ENCODE measurements at regions not wholly inside any gene's neighbourhood (a gene's known extent, or its start where the extent isn't known, plus 50 kb on each side); places are given as distances from the start of the nearest gene placed in this dataset.

GRCh38 chr2:194128810-194129209 lies 1528.2 kb upstream of the SLC39A10 start:
- H3K27me3 ChIP-seq (ENCODE audit: insufficient read depth, low read length), result no peaks in the 10 kb centered on the region
- H2AFZ ChIP-seq (ENCODE audit: low read length), result no peak overlapping the region
- H3K79me2 ChIP-seq (ENCODE audit: insufficient read depth, low read length), result no peaks in the 10 kb centered on the region
- H3K4me3 ChIP-seq (ENCODE audit: insufficient read depth, low read length), result no peak overlapping the region
- no peaks in the 10 kb centered on the region for H3K4me1 ChIP-seq (ENCODE audit: insufficient read depth, low read length)
- no peak overlapping the region for H3K4me2 ChIP-seq (ENCODE audit: insufficient read depth, low read length)
- peaks cover 3% of the 10 kb centered on the region for H3K9me3 ChIP-seq (ENCODE audit: low read depth, low read length)
- no peak overlapping the region for H3K27ac ChIP-seq (ENCODE audit: low read depth, low read length)
- no peaks in the 10 kb centered on the region for H4K20me1 ChIP-seq (ENCODE audit: insufficient read depth, low read length)
- H3K36me3 ChIP-seq (ENCODE audit: insufficient read depth, low read length), result no peaks in the 10 kb centered on the region
- no peak for DNase-seq (ENCODE audit: insufficient read length, low spot score, missing footprints)
- TF ChIP-seq, protein P1, sequence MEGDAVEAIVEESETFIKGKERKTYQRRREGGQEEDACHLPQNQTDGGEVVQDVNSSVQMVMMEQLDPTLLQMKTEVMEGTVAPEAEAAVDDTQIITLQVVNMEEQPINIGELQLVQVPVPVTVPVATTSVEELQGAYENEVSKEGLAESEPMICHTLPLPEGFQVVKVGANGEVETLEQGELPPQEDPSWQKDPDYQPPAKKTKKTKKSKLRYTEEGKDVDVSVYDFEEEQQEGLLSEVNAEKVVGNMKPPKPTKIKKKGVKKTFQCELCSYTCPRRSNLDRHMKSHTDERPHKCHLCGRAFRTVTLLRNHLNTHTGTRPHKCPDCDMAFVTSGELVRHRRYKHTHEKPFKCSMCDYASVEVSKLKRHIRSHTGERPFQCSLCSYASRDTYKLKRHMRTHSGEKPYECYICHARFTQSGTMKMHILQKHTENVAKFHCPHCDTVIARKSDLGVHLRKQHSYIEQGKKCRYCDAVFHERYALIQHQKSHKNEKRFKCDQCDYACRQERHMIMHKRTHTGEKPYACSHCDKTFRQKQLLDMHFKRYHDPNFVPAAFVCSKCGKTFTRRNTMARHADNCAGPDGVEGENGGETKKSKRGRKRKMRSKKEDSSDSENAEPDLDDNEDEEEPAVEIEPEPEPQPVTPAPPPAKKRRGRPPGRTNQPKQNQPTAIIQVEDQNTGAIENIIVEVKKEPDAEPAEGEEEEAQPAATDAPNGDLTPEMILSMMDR (IDR thresholded peaks at IDR 0.05; ENCODE audit: extremely low read depth, low read depth, low read length), result no peak

DNA sequence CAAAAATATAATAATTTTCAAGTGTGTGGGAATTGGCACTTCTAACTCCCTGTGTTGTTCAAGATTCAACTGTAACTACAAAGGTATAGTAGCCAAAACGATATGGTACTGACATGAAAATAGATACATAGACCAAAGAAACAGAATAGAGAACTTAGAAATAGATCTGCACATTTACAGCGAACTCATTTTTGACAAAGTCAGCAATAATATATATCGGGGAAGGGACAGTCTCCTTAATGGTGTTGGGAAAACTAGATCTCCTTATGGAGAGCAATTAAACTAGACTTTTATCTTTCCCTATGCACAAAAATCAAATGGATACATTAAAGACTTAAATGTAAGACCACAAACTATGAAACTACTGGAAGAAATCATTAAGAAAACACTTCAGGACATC lies 1530.6 kb upstream of the SLC39A10 start:
- DNase-seq (ENCODE audit: insufficient read length, low spot score, missing footprints), result no peak
- TF ChIP-seq, protein P1 (IDR thresholded peaks at IDR 0.05; ENCODE audit: extremely low read depth, low read depth, low read length), result no peak
- no peak overlapping the region for H3K4me2 ChIP-seq (ENCODE audit: insufficient read depth, low read length)

GRCh38 chr2:194116861-194117260 lies 1540.2 kb upstream of the SLC39A10 start:
- H2AFZ ChIP-seq (ENCODE audit: low read length), result no peak overlapping the region
- TF ChIP-seq, protein P1 (IDR thresholded peaks at IDR 0.05; ENCODE audit: extremely low read depth, low read depth, low read length), result no peak
- H4K20me1 ChIP-seq (ENCODE audit: insufficient read depth, low read length), result no peaks in the 10 kb centered on the region
- H3K27me3 ChIP-seq (ENCODE audit: insufficient read depth, low read length), result no peaks in the 10 kb centered on the region
- H3K4me2 ChIP-seq (ENCODE audit: insufficient read depth, low read length), result no peak overlapping the region
- H3K4me1 ChIP-seq (ENCODE audit: insufficient read depth, low read length), result no peaks in the 10 kb centered on the region
- no peaks in the 10 kb centered on the region for H3K36me3 ChIP-seq (ENCODE audit: insufficient read depth, low read length)
- no peak overlapping the region for H3K4me3 ChIP-seq (ENCODE audit: insufficient read depth, low read length)
- no peaks in the 10 kb centered on the region for H3K9me3 ChIP-seq (ENCODE audit: low read depth, low read length)
- no peak overlapping the region for H3K27ac ChIP-seq (ENCODE audit: low read depth, low read length)
- no peaks in the 10 kb centered on the region for H3K79me2 ChIP-seq (ENCODE audit: insufficient read depth, low read length)
- no peak for DNase-seq (ENCODE audit: insufficient read length, low spot score, missing footprints)

More for the DNA sequence above, 1530.6 kb upstream of the SLC39A10 start:
- H3K27ac ChIP-seq (ENCODE audit: low read depth, low read length), result no peak overlapping the region
- no peak overlapping the region for H3K4me3 ChIP-seq (ENCODE audit: insufficient read depth, low read length)
- H3K27me3 ChIP-seq (ENCODE audit: insufficient read depth, low read length), result no peaks in the 10 kb centered on the region
- H4K20me1 ChIP-seq (ENCODE audit: insufficient read depth, low read length), result no peaks in the 10 kb centered on the region
- H2AFZ ChIP-seq (ENCODE audit: low read length), result no peak overlapping the region
- H3K36me3 ChIP-seq (ENCODE audit: insufficient read depth, low read length), result no peaks in the 10 kb centered on the region
- H3K79me2 ChIP-seq (ENCODE audit: insufficient read depth, low read length), result no peaks in the 10 kb centered on the region
- H3K4me1 ChIP-seq (ENCODE audit: insufficient read depth, low read length), result no peaks in the 10 kb centered on the region
- H3K9me3 ChIP-seq (ENCODE audit: low read depth, low read length), result peaks cover 3% of the 10 kb centered on the region

- no peaks in the 10 kb centered on the region for H3K4me1 ChIP-seq (ENCODE audit: insufficient read depth, low read length)
- no peak overlapping the region for H2AFZ ChIP-seq (ENCODE audit: low read length)
- H3K27ac ChIP-seq (ENCODE audit: low read depth, low read length), result no peak overlapping the region
- TF ChIP-seq, protein P1 (IDR thresholded peaks at IDR 0.05; ENCODE audit: extremely low read depth, low read depth, low read length), result no peak
- H4K20me1 ChIP-seq (ENCODE audit: insufficient read depth, low read length), result no peaks in the 10 kb centered on the region
- no peak overlapping the region for H3K4me2 ChIP-seq (ENCODE audit: insufficient read depth, low read length)
- H3K9me3 ChIP-seq (ENCODE audit: low read depth, low read length), result no peaks in the 10 kb centered on the region
- H3K27me3 ChIP-seq (ENCODE audit: insufficient read depth, low read length), result no peaks in the 10 kb centered on the region
- no peaks in the 10 kb centered on the region for H3K36me3 ChIP-seq (ENCODE audit: insufficient read depth, low read length)
- no peak for DNase-seq (ENCODE audit: insufficient read length, low spot score, missing footprints)
- H3K79me2 ChIP-seq (ENCODE audit: insufficient read depth, low read length), result no peaks in the 10 kb centered on the region
- H3K4me3 ChIP-seq (ENCODE audit: insufficient read depth, low read length), result no peak overlapping the region
Observed at GRCh38 chr2:194105358-194105757, 1551.7 kb upstream of the SLC39A10 start.

All from osteoblast (primary cell).